Activated CD8-positive, alpha-beta T cell treated with anti-CD3 and anti-CD28 coated beads for 36 hours (primary cell): ENCODE measurements at regions not wholly inside any gene's neighbourhood (a gene's known extent, or its start where the extent isn't known, plus 50 kb on each side); places are given as distances from the start of the nearest gene placed in this dataset.

Experiments
- ATAC-seq: fragments of 200-7000 bp; cut with Tn5 transposase; one replicate; pipeline ENCODE4 v1.10.0; 2021; ENCODE audit warnings: mild to moderate bottlenecking, moderate library complexity
- CTCF ChIA-PET: fragments of 350-600 bp; sonication (Branson Sonifier 250); formaldehyde crosslinking; loops from one replicate; lab custom pipeline; 2021; ENCODE audit warnings: antibody characterized with exemption; lab: Charles Lee
- POLR2A ChIA-PET: fragments of 350-600 bp; sonication (Branson Sonifier 250); formaldehyde crosslinking; loops from one replicate; lab custom pipeline; 2021; ENCODE audit warnings: antibody characterized with exemption; lab: Charles Lee
- DNase-seq: peaks from one replicate; pipeline ENCODE4 v3.0.0-alpha.2; 2020
- H3K27ac Mint-ChIP-seq: one replicate; pipeline ENCODE4 v1.8.0; 2021; ENCODE audit warnings: mild to moderate bottlenecking, mixed read lengths
- H3K27me3 Mint-ChIP-seq: one replicate; pipeline ENCODE4 v1.8.0; 2021; ENCODE audit warnings: mixed read lengths
- H3K36me3 Mint-ChIP-seq: one replicate; pipeline ENCODE4 v1.8.0; 2021; ENCODE audit warnings: low read depth, mixed read lengths
- H3K4me1 Mint-ChIP-seq: one replicate; pipeline ENCODE4 v1.8.0; 2021; ENCODE audit warnings: low read depth, mixed read lengths
- H3K4me3 Mint-ChIP-seq: one replicate; pipeline ENCODE4 v1.8.0; 2021; ENCODE audit warnings: mild to moderate bottlenecking, moderate library complexity, mixed read lengths
- H3K9me3 Mint-ChIP-seq: one replicate; pipeline ENCODE4 v1.8.0; 2021; ENCODE audit warnings: mixed read lengths
- intact Hi-C: fragments of 100-400 bp; cut with micrococcal nuclease; formaldehyde crosslinking; loops from one replicate; pipeline ENCODE4 v1.10.0; 2022
- TF ChIP-seq, protein P1 (sequence below): fragments of 200-600 bp; IDR thresholded peaks from one replicate; pipeline ENCODE4 v1.8.0; 2022; ENCODE audit warnings: antibody characterized with exemption, mild to moderate bottlenecking

GRCh38 chr6:169156108-169156792 lies 97.4 kb downstream of the THBS2 start:
- no peaks in the 10 kb centered on the region for H3K36me3 Mint-ChIP-seq
- H3K27me3 Mint-ChIP-seq = peaks cover 21% of the 10 kb centered on the region
- ATAC-seq (no peak), DNase-seq (no peak)
- H3K9me3 Mint-ChIP-seq = no peaks in the 10 kb centered on the region
- H3K27ac Mint-ChIP-seq = no peak overlapping the region
- H3K4me1 Mint-ChIP-seq = no peaks in the 10 kb centered on the region
- POLR2A ChIA-PET = no interaction called here
- CTCF ChIA-PET = no interaction called here
- intact Hi-C loops = no loop called here
- TF ChIP-seq, protein P1, sequence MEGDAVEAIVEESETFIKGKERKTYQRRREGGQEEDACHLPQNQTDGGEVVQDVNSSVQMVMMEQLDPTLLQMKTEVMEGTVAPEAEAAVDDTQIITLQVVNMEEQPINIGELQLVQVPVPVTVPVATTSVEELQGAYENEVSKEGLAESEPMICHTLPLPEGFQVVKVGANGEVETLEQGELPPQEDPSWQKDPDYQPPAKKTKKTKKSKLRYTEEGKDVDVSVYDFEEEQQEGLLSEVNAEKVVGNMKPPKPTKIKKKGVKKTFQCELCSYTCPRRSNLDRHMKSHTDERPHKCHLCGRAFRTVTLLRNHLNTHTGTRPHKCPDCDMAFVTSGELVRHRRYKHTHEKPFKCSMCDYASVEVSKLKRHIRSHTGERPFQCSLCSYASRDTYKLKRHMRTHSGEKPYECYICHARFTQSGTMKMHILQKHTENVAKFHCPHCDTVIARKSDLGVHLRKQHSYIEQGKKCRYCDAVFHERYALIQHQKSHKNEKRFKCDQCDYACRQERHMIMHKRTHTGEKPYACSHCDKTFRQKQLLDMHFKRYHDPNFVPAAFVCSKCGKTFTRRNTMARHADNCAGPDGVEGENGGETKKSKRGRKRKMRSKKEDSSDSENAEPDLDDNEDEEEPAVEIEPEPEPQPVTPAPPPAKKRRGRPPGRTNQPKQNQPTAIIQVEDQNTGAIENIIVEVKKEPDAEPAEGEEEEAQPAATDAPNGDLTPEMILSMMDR = no peak
- H3K4me3 Mint-ChIP-seq = no peak overlapping the region

DNA sequence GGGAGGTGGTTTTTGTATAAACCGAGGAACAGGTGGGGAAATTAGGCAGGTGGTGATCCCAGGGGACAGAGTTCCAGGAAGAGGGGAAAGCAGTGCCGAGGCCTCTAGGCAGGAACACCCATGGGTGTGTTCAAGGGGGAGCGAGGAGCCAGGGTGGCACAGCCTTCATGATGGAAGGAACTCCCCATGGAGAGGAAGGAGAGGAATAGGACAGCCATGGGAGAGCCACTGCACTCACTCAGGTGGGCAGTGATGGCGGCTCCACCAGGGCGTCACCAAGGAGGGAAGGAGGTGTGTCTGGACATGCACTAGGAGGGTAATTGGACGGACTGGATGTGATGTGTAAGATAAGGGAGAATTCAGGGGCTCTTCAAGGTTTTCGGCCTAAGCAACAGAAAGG lies 98.2 kb downstream of the THBS2 start:
- intact Hi-C loops = no loop called here
- CTCF ChIA-PET = no interaction called here
- ATAC-seq (no peak), DNase-seq (no peak)
- Mint-ChIP-seq H3K9me3 (no peaks in the 10 kb centered on the region), H3K27me3 (peaks cover 21% of the 10 kb centered on the region), H3K36me3 (no peaks in the 10 kb centered on the region), H3K4me3 (no peak overlapping the region), H3K27ac (no peak overlapping the region), H3K4me1 (no peaks in the 10 kb centered on the region)
- POLR2A ChIA-PET = no interaction called here
- TF ChIP-seq, protein P1 = no peak

DNA sequence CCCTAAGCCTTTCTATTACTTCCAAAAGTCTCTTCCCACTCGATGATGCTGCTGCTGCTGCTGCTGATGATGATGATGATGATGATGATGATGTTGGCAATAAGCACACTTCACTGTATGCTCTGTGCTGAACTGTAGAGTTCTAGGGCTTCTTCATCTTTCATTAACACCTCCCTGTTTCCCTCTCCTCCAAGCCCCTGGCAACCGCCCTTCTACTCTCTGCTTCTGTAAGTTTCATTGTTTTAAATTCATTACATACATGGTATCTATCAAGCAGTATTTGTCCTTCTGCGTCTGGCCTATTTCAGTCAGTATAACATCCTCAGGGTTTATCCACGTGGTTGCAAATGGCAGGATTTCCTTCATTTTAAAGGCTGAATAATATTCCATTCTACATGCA lies 100.2 kb downstream of the THBS2 start:
- TF ChIP-seq, protein P1 = no peak
- ATAC-seq (no peak), DNase-seq (no peak)
- peaks cover 22% of the 10 kb centered on the region for H3K27me3 Mint-ChIP-seq
- peaks cover 3% of the 10 kb centered on the region for H3K9me3 Mint-ChIP-seq
- no peaks in the 10 kb centered on the region for H3K4me1 Mint-ChIP-seq
- CTCF ChIA-PET = no interaction called here
- H3K36me3 Mint-ChIP-seq = no peaks in the 10 kb centered on the region
- no peak overlapping the region for H3K27ac Mint-ChIP-seq
- no peak overlapping the region for H3K4me3 Mint-ChIP-seq
- intact Hi-C loops = no loop called here
- POLR2A ChIA-PET = no interaction called here

DNA sequence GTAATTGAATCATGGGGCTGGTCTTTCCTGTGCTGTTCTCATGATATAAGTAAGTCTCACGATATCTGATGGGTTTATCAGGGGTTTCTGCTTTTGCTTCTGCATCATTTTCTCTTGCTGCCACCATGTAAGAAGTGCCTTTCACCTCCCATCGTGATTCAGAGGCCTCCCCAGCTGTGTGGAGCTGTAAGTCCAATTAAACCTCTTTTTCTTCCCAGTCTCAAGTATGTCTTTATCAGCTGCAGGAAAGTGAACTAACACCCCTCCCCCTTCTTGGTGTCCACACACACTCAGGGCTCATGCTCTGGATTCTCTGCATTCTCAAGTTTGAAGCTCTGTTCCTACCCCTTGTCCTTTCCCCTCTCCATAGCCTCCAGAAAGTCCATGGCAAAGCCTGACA lies 107.1 kb downstream of the THBS2 start:
- ATAC-seq (no peak), DNase-seq (no peak)
- CTCF ChIA-PET = no interaction called here
- Mint-ChIP-seq H3K4me1 (no peaks in the 10 kb centered on the region), H3K27me3 (peaks cover 3% of the 10 kb centered on the region), H3K27ac (no peak overlapping the region), H3K9me3 (peaks cover 4% of the 10 kb centered on the region), H3K4me3 (no peak overlapping the region), H3K36me3 (no peaks in the 10 kb centered on the region)
- TF ChIP-seq, protein P1 = no peak
- POLR2A ChIA-PET = no interaction called here
- intact Hi-C loops = no loop called here

DNA sequence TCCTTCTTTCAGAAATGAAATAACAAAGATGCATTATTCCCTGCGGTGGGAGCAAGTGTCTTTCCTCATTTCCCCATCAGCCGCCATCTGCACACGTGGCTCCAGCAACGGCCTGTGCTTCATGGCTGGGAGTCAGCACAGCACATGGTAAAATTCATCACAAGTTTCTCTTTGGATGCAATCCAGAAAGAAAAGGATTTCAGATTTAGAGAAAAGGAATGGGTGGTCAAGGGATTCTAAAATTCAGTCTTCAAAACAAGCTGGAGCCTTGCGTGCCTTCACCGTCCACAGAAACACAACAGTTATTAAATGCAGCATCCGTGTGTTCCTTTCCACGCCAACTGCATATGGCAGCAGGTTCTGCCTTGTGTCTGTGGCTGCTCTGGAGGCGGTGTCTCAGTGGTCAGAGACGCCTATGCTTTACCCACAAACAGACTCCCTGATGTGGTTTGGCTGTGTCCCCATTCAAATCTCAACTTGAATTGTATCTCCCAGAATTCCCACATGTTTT lies 107.6 kb downstream of the THBS2 start:
- H3K4me1 Mint-ChIP-seq = no peaks in the 10 kb centered on the region
- peaks cover 4% of the 10 kb centered on the region for H3K9me3 Mint-ChIP-seq
- DNase-seq = no peak
- H3K27ac Mint-ChIP-seq = no peak overlapping the region
- ChIA-PET POLR2A (no interaction called here), CTCF (no interaction called here)
- H3K36me3 Mint-ChIP-seq = no peaks in the 10 kb centered on the region
- TF ChIP-seq, protein P1 = no peak
- H3K27me3 Mint-ChIP-seq = peaks cover 3% of the 10 kb centered on the region
- intact Hi-C loops = no loop called here
- H3K4me3 Mint-ChIP-seq = no peak overlapping the region
- no peak for ATAC-seq
